OCI-LY3 (cell line): ENCODE measurements at regions not wholly inside any gene's neighbourhood (a gene's known extent, or its start where the extent isn't known, plus 50 kb on each side); places are given as distances from the start of the nearest gene placed in this dataset.

Experiments
- H2AFZ ChIP-seq: fragments of 200-600, 300-600 bp; shearing (Covaris generic); 2 replicates; pipeline ENCODE4 v1.6.0; 2014; ENCODE audit warnings: antibody characterized with exemption, low read depth, low read length
- H3K27ac ChIP-seq: fragments of 200-600, 300-600 bp; sonication (generic); 2 replicates; pipeline ENCODE4 v1.5.1; 2014; ENCODE audit warnings: mild to moderate bottlenecking, low read length, moderate library complexity, mixed read lengths
- H3K27me3 ChIP-seq: fragments of 200-600, 300-600 bp; sonication (generic); 2 replicates; pipeline ENCODE4 v1.6.1; 2014; ENCODE audit warnings: low read depth, low read length, mixed read lengths
- H3K36me3 ChIP-seq: fragments of 200-600, 300-600 bp; sonication (generic); replicated peaks from 2 replicates; pipeline ENCODE3; 2014; ENCODE audit warnings: low read depth, low read length, mixed read lengths
- H3K4me1 ChIP-seq: fragments of 300-600, 200-600 bp; sonication (generic); 2 replicates; pipeline ENCODE4 v1.6.1; 2014; ENCODE audit warnings: low read length, mixed read lengths
- H3K4me2 ChIP-seq: fragments of 200-600, 300-600 bp; sonication (generic); 2 replicates; pipeline ENCODE4 v1.6.1; 2014; ENCODE audit warnings: low read length, mixed read lengths
- H3K4me3 ChIP-seq: fragments of 300-600, 200-600 bp; sonication (generic); 2 replicates; pipeline ENCODE4 v1.5.1; 2014; ENCODE audit warnings: antibody characterized with exemption, mild to moderate bottlenecking, low read length, moderate library complexity
- H3K79me2 ChIP-seq: fragments of 300-600, 200-600 bp; shearing (Covaris generic); 2 replicates; pipeline ENCODE4 v1.6.1; 2014; ENCODE audit warnings: mild to moderate bottlenecking, low read length, mixed read lengths
- H3K9ac ChIP-seq: fragments of 300-600, 200-600 bp; shearing (Covaris generic); 2 replicates; pipeline ENCODE4 v1.6.0; 2014; ENCODE audit warnings: mild to moderate bottlenecking, low read length, moderate library complexity
- H3K9me3 ChIP-seq: fragments of 200-600, 300-600 bp; shearing (Covaris generic); 2 replicates; pipeline ENCODE4 v1.6.1; 2014; ENCODE audit warnings: low read length, mixed read lengths; ENCODE audit not compliant: insufficient read depth
- H4K20me1 ChIP-seq: fragments of 200-600, 300-600 bp; sonication (generic); 2 replicates; pipeline ENCODE4 v1.6.1; 2016; ENCODE audit warnings: low read length, mixed read lengths; ENCODE audit not compliant: insufficient read depth
- CTCF ChIP-seq: fragments of 200-600, 300-600 bp; sonication (generic); IDR thresholded peaks from 2 replicates; pipeline ENCODE4 v1.5.1; 2014; ENCODE audit warnings: antibody characterized with exemption, low read length, low read depth
- EZH2phosphoT487 ChIP-seq: fragments of 200-600 bp; shearing (Covaris generic); IDR thresholded peaks from 2 replicates; pipeline ENCODE4 v1.6.1; 2018; ENCODE audit warnings: antibody characterized with exemption, mixed run types, low read depth

GRCh38 chr4:3674479-3674851 lies 91.7 kb upstream of the ADRA2C start:
- Histone ChIP-seq H3K4me3 (no peak overlapping the region), H3K27ac (no peak overlapping the region), H4K20me1 (no peaks in the 10 kb centered on the region), H3K4me2 (no peak overlapping the region), H3K79me2 (no peaks in the 10 kb centered on the region), H3K9ac (no peak overlapping the region), H3K36me3 (no peaks in the 10 kb centered on the region), H3K27me3 (no peaks in the 10 kb centered on the region), H3K4me1 (no peaks in the 10 kb centered on the region), H3K9me3 (0 out of 2 replicates have a peak, but pooled peaks cover 3% of the 10 kb centered on the region), H2AFZ (no peak overlapping the region)
- no peak for TF ChIP-seq EZH2phosphoT487
- no peak for TF ChIP-seq CTCF

DNA sequence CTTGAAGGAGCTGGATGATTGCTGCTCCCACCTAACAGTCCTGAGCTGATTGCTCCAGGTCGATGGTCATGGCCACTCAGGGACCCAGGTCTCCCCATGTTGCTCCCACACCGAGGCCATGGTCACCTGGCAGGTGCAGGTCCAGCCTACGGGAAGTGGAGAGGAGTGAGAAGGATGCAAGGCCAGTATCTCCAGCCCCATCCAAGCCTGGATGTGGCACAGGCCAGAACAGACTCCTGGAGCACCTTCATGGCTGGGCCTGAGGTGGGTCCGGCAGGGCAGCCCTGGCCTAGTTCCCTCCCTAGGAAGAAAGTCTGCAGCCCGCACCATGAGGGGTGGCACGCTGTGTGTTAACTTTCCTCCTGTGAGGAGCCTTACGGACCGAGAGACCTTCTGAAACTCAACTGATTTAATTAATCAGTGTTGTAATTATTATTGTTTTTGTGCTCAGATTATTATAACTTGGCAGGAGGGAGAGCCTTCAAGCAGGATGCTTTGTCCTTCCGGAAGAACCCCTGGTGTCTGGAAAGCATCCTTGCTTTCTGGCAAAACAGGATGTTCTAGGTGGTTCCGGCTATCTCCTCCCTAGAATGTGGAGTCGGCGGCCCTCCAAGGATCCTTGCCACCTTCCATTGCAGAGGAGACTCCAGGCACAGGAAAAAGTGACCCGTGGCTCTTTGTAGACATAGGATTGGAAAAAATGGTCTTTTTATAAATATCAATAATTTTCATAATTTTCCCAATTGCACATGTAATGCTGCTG lies 92.3 kb upstream of the ADRA2C start:
- Histone ChIP-seq H3K36me3 (no peaks in the 10 kb centered on the region), H3K9ac (no peak overlapping the region), H3K4me2 (no peak overlapping the region), H2AFZ (no peak overlapping the region), H3K4me3 (no peak overlapping the region), H3K9me3 (0 out of 2 replicates have a peak, but pooled peaks cover 3% of the 10 kb centered on the region), H3K79me2 (no peaks in the 10 kb centered on the region), H4K20me1 (no peaks in the 10 kb centered on the region), H3K27me3 (no peaks in the 10 kb centered on the region), H3K27ac (no peak overlapping the region), H3K4me1 (no peaks in the 10 kb centered on the region)
- TF ChIP-seq CTCF = no peak
- TF ChIP-seq EZH2phosphoT487 = no peak

DNA sequence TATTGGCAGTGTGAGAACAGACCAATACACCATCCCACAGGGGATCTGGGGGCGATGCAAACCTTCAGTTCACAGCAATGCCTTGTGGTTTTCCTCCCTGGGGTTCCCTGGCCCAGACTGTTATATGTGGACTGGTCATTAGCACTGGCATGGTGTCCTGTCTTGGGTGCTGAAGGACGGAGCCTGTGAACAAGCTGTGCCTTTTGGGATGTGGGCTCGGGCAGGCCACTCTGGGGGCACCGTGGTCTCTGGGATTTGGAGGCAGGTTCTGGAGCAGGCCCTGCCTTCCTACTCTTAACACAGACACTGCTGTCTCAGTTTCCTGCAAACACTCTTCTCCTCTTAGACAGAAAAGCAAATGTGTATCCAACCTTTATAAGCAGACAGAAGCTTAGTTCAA lies 93.0 kb upstream of the ADRA2C start:
- no peak overlapping the region for H3K9ac ChIP-seq
- no peaks in the 10 kb centered on the region for H3K4me1 ChIP-seq
- no peaks in the 10 kb centered on the region for H4K20me1 ChIP-seq
- H3K27me3 ChIP-seq = no peaks in the 10 kb centered on the region
- no peak overlapping the region for H3K27ac ChIP-seq
- no peaks in the 10 kb centered on the region for H3K79me2 ChIP-seq
- no peak overlapping the region for H3K4me3 ChIP-seq
- H3K9me3 ChIP-seq = 0 out of 2 replicates have a peak, but pooled peaks cover 3% of the 10 kb centered on the region
- no peak for TF ChIP-seq EZH2phosphoT487
- no peak for TF ChIP-seq CTCF
- no peak overlapping the region for H3K4me2 ChIP-seq
- no peak overlapping the region for H2AFZ ChIP-seq
- no peaks in the 10 kb centered on the region for H3K36me3 ChIP-seq

DNA sequence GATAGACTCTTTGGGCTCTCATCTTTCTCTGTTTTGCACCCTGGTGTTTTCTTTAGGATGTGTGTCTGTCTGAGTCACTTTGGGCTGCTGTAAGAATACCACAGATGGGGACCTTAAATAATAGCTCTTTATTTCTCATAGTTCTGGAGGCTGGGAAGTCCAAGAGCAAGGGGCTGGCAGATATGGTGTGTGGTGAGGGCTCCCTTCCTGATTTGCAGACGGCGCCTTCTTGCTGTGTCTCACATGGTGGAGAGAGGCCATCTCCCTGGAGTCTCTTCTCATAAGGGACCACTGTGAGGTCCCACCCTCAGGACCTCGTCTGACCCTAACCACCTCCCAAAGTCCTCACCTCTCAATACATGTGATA lies 93.7 kb upstream of the ADRA2C start:
- TF ChIP-seq EZH2phosphoT487 (no peak), CTCF (no peak)
- H4K20me1 ChIP-seq = no peaks in the 10 kb centered on the region
- H2AFZ ChIP-seq = no peak overlapping the region
- no peaks in the 10 kb centered on the region for H3K4me1 ChIP-seq
- 0 out of 2 replicates have a peak, but pooled peaks cover 3% of the 10 kb centered on the region for H3K9me3 ChIP-seq
- no peaks in the 10 kb centered on the region for H3K79me2 ChIP-seq
- no peak overlapping the region for H3K4me2 ChIP-seq
- no peaks in the 10 kb centered on the region for H3K36me3 ChIP-seq
- H3K27ac ChIP-seq = no peak overlapping the region
- H3K4me3 ChIP-seq = no peak overlapping the region
- H3K9ac ChIP-seq = no peak overlapping the region
- 0 out of 2 replicates have a peak, but pooled peaks cover under 1% of the 10 kb centered on the region for H3K27me3 ChIP-seq
